ENCODE measurements at regions not wholly inside any gene's neighbourhood (a gene's known extent, or its start where the extent isn't known, plus 50 kb on each side); places are given as distances from the start of the nearest gene placed in this dataset.

DNA sequence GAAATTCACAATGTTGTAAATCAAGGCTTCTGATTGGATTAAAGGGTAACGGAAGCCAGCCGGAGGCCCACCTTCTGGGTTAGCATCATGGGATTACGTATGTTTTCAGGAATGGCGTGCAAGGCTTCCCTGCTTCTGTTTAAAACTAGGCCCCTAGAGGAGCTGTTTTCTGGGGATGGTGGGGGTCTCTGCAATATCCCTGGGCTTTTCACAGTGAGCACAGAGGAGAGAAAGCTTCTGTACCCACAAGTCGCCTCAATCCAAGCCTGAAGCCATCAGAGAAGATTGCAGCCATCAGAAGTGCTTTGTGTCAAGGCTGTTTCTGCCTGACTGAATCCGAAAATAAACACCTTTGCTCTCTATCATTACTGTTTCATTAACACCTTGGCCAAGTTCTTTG, 226.9 kb upstream of the SMIM21 start:
- no peaks in the 10 kb centered on the region for H3K79me2 ChIP-seq (ENCODE audit: control insufficient read depth, insufficient read depth, low read length)
- no peaks in the 10 kb centered on the region for H4K20me1 ChIP-seq (ENCODE audit: control insufficient read depth, extremely low read depth, insufficient read depth, low read length)
- no peak overlapping the region for H3K9ac ChIP-seq (ENCODE audit: insufficient read depth, low read length)
- no peak overlapping the region for H3K4me2 ChIP-seq (ENCODE audit: extremely low read depth, insufficient read depth, low read length)
- TF ChIP-seq, protein P1, sequence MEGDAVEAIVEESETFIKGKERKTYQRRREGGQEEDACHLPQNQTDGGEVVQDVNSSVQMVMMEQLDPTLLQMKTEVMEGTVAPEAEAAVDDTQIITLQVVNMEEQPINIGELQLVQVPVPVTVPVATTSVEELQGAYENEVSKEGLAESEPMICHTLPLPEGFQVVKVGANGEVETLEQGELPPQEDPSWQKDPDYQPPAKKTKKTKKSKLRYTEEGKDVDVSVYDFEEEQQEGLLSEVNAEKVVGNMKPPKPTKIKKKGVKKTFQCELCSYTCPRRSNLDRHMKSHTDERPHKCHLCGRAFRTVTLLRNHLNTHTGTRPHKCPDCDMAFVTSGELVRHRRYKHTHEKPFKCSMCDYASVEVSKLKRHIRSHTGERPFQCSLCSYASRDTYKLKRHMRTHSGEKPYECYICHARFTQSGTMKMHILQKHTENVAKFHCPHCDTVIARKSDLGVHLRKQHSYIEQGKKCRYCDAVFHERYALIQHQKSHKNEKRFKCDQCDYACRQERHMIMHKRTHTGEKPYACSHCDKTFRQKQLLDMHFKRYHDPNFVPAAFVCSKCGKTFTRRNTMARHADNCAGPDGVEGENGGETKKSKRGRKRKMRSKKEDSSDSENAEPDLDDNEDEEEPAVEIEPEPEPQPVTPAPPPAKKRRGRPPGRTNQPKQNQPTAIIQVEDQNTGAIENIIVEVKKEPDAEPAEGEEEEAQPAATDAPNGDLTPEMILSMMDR (conservative IDR thresholded peaks at IDR 0.05 in 1 of 2, IDR thresholded peaks at IDR 0.05 in 1 of 2; ENCODE audit: low read depth in 1 of 2, low read length in 2 of 2) = no peak
- TF ChIP-seq EZH2 (IDR thresholded peaks at IDR 0.05; ENCODE audit: low read length, missing control alignments) = no peak
- no peaks in the 10 kb centered on the region for H3K36me3 ChIP-seq (ENCODE audit: control insufficient read depth, insufficient read depth, low read length)
- no peaks in the 10 kb centered on the region for H3K4me1 ChIP-seq (ENCODE audit: control insufficient read depth, extremely low read depth, insufficient read depth, low read length)
- no peak overlapping the region for H2AFZ ChIP-seq (ENCODE audit: low read length)
- no peaks in the 10 kb centered on the region for H3K27me3 ChIP-seq (ENCODE audit: control insufficient read depth, insufficient read depth, low read length)
- DNase-seq (ENCODE audit: low read depth in 2 of 2) = no peak
- H3K9me3 ChIP-seq (ENCODE audit: control insufficient read depth, insufficient read depth, low read depth, low read length) = no peaks in the 10 kb centered on the region
- H3K27ac ChIP-seq (ENCODE audit: insufficient read depth, low read length) = no peak overlapping the region
- no peak overlapping the region for H3K4me3 ChIP-seq (replicated peaks in 1 of 4; ENCODE audit: control extremely low read depth in 1 of 4, insufficient read depth in 1 of 4, low read depth in 3 of 4, low read length in 4 of 4)

DNA sequence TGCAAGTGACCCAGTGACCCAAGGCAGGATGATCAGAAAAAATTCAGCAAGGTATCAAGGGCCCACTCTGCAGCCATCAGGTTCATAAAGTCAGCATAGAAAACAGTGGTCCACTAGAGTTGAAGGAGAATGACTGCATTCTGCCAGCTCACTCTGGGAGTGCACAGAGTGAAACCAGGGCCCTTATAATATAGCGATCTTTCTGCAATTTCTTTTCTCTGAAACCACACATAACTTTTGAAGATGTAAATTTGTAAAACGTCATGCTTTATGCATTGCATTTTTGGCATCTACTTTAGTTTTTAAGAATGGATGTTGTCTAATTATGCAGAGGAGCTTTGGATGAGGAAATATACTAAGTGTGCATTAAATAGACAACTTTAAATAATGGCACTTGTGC, 225.0 kb upstream of the SMIM21 start:
- no peak overlapping the region for H3K9ac ChIP-seq (ENCODE audit: insufficient read depth, low read length)

DNA sequence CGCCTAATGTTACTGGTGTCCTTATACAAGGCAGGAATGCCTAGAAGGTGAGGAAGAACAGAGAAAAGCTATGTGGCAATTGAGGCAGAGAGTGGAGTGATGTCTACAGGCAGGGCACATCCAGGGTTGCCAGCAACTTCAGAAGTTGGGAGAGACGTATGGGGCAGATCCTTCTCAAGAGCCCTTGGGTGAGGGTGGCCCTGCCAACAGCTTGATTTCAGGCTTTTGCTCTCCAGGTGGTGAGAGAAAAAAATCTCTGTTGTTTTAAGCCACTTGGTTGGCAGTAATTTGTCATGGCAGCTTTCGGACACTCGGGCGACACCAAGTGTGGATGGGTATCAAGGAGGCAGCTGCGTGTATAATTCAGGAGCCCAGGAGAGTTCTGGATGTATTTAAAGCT, 217.4 kb upstream of the SMIM21 start:
- Histone ChIP-seq H3K27me3 (ENCODE audit: control insufficient read depth, insufficient read depth, low read length) (no peaks in the 10 kb centered on the region), H3K9ac (ENCODE audit: insufficient read depth, low read length) (no peak overlapping the region), H3K36me3 (ENCODE audit: control insufficient read depth, insufficient read depth, low read length) (no peaks in the 10 kb centered on the region), H3K79me2 (ENCODE audit: control insufficient read depth, insufficient read depth, low read length) (no peaks in the 10 kb centered on the region), H3K9me3 (ENCODE audit: control insufficient read depth, insufficient read depth, low read depth, low read length) (no peaks in the 10 kb centered on the region), H3K4me3 (replicated peaks in 1 of 4; ENCODE audit: control extremely low read depth in 1 of 4, insufficient read depth in 1 of 4, low read depth in 3 of 4, low read length in 4 of 4) (no peak overlapping the region), H2AFZ (ENCODE audit: low read length) (no peak overlapping the region), H4K20me1 (ENCODE audit: control insufficient read depth, extremely low read depth, insufficient read depth, low read length) (no peaks in the 10 kb centered on the region), H3K4me1 (ENCODE audit: control insufficient read depth, extremely low read depth, insufficient read depth, low read length) (no peaks in the 10 kb centered on the region), H3K27ac (ENCODE audit: insufficient read depth, low read length) (no peak overlapping the region), H3K4me2 (ENCODE audit: extremely low read depth, insufficient read depth, low read length) (no peak overlapping the region)
- DNase-seq (ENCODE audit: low read depth in 2 of 2) = no peak
- TF ChIP-seq EZH2 (IDR thresholded peaks at IDR 0.05; ENCODE audit: low read length, missing control alignments) = no peak
- TF ChIP-seq, protein P1 (conservative IDR thresholded peaks at IDR 0.05 in 1 of 2, IDR thresholded peaks at IDR 0.05 in 1 of 2; ENCODE audit: low read depth in 1 of 2, low read length in 2 of 2) = no peak

More for the DNA sequence above, 225.0 kb upstream of the SMIM21 start:
- TF ChIP-seq, protein P1 (conservative IDR thresholded peaks at IDR 0.05 in 1 of 2, IDR thresholded peaks at IDR 0.05 in 1 of 2; ENCODE audit: low read depth in 1 of 2, low read length in 2 of 2) = no peak
- no peak for TF ChIP-seq EZH2 (IDR thresholded peaks at IDR 0.05; ENCODE audit: low read length, missing control alignments)
- Histone ChIP-seq H3K79me2 (ENCODE audit: control insufficient read depth, insufficient read depth, low read length) (no peaks in the 10 kb centered on the region), H3K4me3 (replicated peaks in 1 of 4; ENCODE audit: control extremely low read depth in 1 of 4, insufficient read depth in 1 of 4, low read depth in 3 of 4, low read length in 4 of 4) (no peak overlapping the region), H3K9me3 (ENCODE audit: control insufficient read depth, insufficient read depth, low read depth, low read length) (no peaks in the 10 kb centered on the region), H3K4me2 (ENCODE audit: extremely low read depth, insufficient read depth, low read length) (no peak overlapping the region), H3K27ac (ENCODE audit: insufficient read depth, low read length) (no peak overlapping the region), H3K36me3 (ENCODE audit: control insufficient read depth, insufficient read depth, low read length) (no peaks in the 10 kb centered on the region), H2AFZ (ENCODE audit: low read length) (no peak overlapping the region), H4K20me1 (ENCODE audit: control insufficient read depth, extremely low read depth, insufficient read depth, low read length) (no peaks in the 10 kb centered on the region), H3K4me1 (ENCODE audit: control insufficient read depth, extremely low read depth, insufficient read depth, low read length) (no peaks in the 10 kb centered on the region), H3K27me3 (ENCODE audit: control insufficient read depth, insufficient read depth, low read length) (no peaks in the 10 kb centered on the region)
- DNase-seq (ENCODE audit: low read depth in 2 of 2) = no peak

All from fibroblast of lung (primary cell).